Esophagus squamous epithelium (tissue), 4 donors: ENCODE measurements at regions not wholly inside any gene's neighbourhood (a gene's known extent, or its start where the extent isn't known, plus 50 kb on each side); places are given as distances from the start of the nearest gene placed in this dataset.

Source experiments
- POLR2A ChIP-seq, 4 donors: fragments of 450-650 bp; IDR thresholded peaks; one replicate each; pipeline ENCODE4 v1.6.1; 2017; ENCODE audit warnings: antibody characterized with exemption in 4 of 4, mild to moderate bottlenecking in 4 of 4, moderate library complexity in 3 of 4
- TF ChIP-seq, protein P1 (sequence below), 6 experiments: fragments of 450-650 bp in 4 of 6; fragments of 200-600 bp in 2 of 6; sonication (generic) in 2 of 6; IDR thresholded peaks; one replicate each; pipeline ENCODE4 v1.5.1; 2016 to 2019; ENCODE audit warnings: antibody characterized with exemption in 6 of 6, mild to moderate bottlenecking in 4 of 6, moderate library complexity in 4 of 6

- TF ChIP-seq, protein P1, sequence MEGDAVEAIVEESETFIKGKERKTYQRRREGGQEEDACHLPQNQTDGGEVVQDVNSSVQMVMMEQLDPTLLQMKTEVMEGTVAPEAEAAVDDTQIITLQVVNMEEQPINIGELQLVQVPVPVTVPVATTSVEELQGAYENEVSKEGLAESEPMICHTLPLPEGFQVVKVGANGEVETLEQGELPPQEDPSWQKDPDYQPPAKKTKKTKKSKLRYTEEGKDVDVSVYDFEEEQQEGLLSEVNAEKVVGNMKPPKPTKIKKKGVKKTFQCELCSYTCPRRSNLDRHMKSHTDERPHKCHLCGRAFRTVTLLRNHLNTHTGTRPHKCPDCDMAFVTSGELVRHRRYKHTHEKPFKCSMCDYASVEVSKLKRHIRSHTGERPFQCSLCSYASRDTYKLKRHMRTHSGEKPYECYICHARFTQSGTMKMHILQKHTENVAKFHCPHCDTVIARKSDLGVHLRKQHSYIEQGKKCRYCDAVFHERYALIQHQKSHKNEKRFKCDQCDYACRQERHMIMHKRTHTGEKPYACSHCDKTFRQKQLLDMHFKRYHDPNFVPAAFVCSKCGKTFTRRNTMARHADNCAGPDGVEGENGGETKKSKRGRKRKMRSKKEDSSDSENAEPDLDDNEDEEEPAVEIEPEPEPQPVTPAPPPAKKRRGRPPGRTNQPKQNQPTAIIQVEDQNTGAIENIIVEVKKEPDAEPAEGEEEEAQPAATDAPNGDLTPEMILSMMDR (IDR thresholded peaks at IDR 0.05) = no peak
- no peak for TF ChIP-seq POLR2A (IDR thresholded peaks at IDR 0.05)
Observed at GRCh38 chr3:154559623-154560022, 129.6 kb upstream of the GPR149 start.
